ENCODE measurements at regions not wholly inside any gene's neighbourhood (a gene's known extent, or its start where the extent isn't known, plus 50 kb on each side); places are given as distances from the start of the nearest gene placed in this dataset.
"Not testable (repeated sequence)": the region's sequence is repeated elsewhere in the genome, so short reads cannot be mapped to it uniquely, and the experiment has no call there.

- H2AFZ ChIP-seq (ENCODE audit: low read depth, low read length) = no peak overlapping the region
- H3K4me3 ChIP-seq (ENCODE audit: low read length) = no peak overlapping the region
- H3K36me3 ChIP-seq (ENCODE audit: insufficient read depth, low read length) = no peaks in the 10 kb centered on the region
- H3K4me1 ChIP-seq (ENCODE audit: insufficient read depth, low read length) = no peaks in the 10 kb centered on the region
- H3K9me3 ChIP-seq (ENCODE audit: low read length) = no peaks in the 10 kb centered on the region
- H3K27me3 ChIP-seq (ENCODE audit: insufficient read depth, low read length) = no peaks in the 10 kb centered on the region
Measured at GRCh38 chr18:43786893-43787292, 509.6 kb upstream of the SYT4 start.

- not testable (repeated sequence) for H3K36me3 ChIP-seq (ENCODE audit: insufficient read depth, low read length); H3K27me3 ChIP-seq (ENCODE audit: insufficient read depth, low read length); H3K4me1 ChIP-seq (ENCODE audit: insufficient read depth, low read length); H3K9me3 ChIP-seq (ENCODE audit: low read length); H3K4me3 ChIP-seq (ENCODE audit: low read length); H2AFZ ChIP-seq (ENCODE audit: low read depth, low read length)
Measured at GRCh38 chr18:43787721-43788120, 510.4 kb upstream of the SYT4 start.

GRCh38 chr18:43789234-43790000, 512.1 kb upstream of the SYT4 start:
- no peak overlapping the region for H3K4me3 ChIP-seq (ENCODE audit: low read length)
- no peaks in the 10 kb centered on the region for H3K36me3 ChIP-seq (ENCODE audit: insufficient read depth, low read length)
- H3K9me3 ChIP-seq (ENCODE audit: low read length) = no peaks in the 10 kb centered on the region
- no peaks in the 10 kb centered on the region for H3K4me1 ChIP-seq (ENCODE audit: insufficient read depth, low read length)
- no peak overlapping the region for H2AFZ ChIP-seq (ENCODE audit: low read depth, low read length)
- no peaks in the 10 kb centered on the region for H3K27me3 ChIP-seq (ENCODE audit: insufficient read depth, low read length)

- no peaks in the 10 kb centered on the region for H3K27me3 ChIP-seq (ENCODE audit: insufficient read depth, low read length)
- no peaks in the 10 kb centered on the region for H3K4me1 ChIP-seq (ENCODE audit: insufficient read depth, low read length)
- no peak overlapping the region for H2AFZ ChIP-seq (ENCODE audit: low read depth, low read length)
- no peaks in the 10 kb centered on the region for H3K36me3 ChIP-seq (ENCODE audit: insufficient read depth, low read length)
- no peaks in the 10 kb centered on the region for H3K9me3 ChIP-seq (ENCODE audit: low read length)
- no peak overlapping the region for H3K4me3 ChIP-seq (ENCODE audit: low read length)
Measured at GRCh38 chr18:43793910-43794309, 516.6 kb upstream of the SYT4 start.

GRCh38 chr18:43794363-43794762, 517.1 kb upstream of the SYT4 start:
- H3K9me3 ChIP-seq (ENCODE audit: low read length) = no peaks in the 10 kb centered on the region
- H3K4me3 ChIP-seq (ENCODE audit: low read length) = no peak overlapping the region
- H2AFZ ChIP-seq (ENCODE audit: low read depth, low read length) = no peak overlapping the region
- H3K27me3 ChIP-seq (ENCODE audit: insufficient read depth, low read length) = no peaks in the 10 kb centered on the region
- H3K36me3 ChIP-seq (ENCODE audit: insufficient read depth, low read length) = no peaks in the 10 kb centered on the region
- H3K4me1 ChIP-seq (ENCODE audit: insufficient read depth, low read length) = no peaks in the 10 kb centered on the region

GRCh38 chr18:43797347-43797746, 520.1 kb upstream of the SYT4 start:
- Histone ChIP-seq H3K4me3 (ENCODE audit: low read length) (no peak overlapping the region), H3K27me3 (ENCODE audit: insufficient read depth, low read length) (no peaks in the 10 kb centered on the region), H3K9me3 (ENCODE audit: low read length) (no peaks in the 10 kb centered on the region), H3K4me1 (ENCODE audit: insufficient read depth, low read length) (no peaks in the 10 kb centered on the region), H2AFZ (ENCODE audit: low read depth, low read length) (no peak overlapping the region), H3K36me3 (ENCODE audit: insufficient read depth, low read length) (no peaks in the 10 kb centered on the region)

- H3K4me3 ChIP-seq (ENCODE audit: low read length) = no peak overlapping the region
- H3K36me3 ChIP-seq (ENCODE audit: insufficient read depth, low read length) = no peaks in the 10 kb centered on the region
- no peaks in the 10 kb centered on the region for H3K9me3 ChIP-seq (ENCODE audit: low read length)
- no peaks in the 10 kb centered on the region for H3K4me1 ChIP-seq (ENCODE audit: insufficient read depth, low read length)
- no peak overlapping the region for H2AFZ ChIP-seq (ENCODE audit: low read depth, low read length)
- no peaks in the 10 kb centered on the region for H3K27me3 ChIP-seq (ENCODE audit: insufficient read depth, low read length)
Measured at GRCh38 chr18:43800584-43800983, 523.3 kb upstream of the SYT4 start.

- Histone ChIP-seq H3K9me3 (ENCODE audit: low read length) (no peaks in the 10 kb centered on the region), H3K36me3 (ENCODE audit: insufficient read depth, low read length) (no peaks in the 10 kb centered on the region), H3K27me3 (ENCODE audit: insufficient read depth, low read length) (no peaks in the 10 kb centered on the region), H3K4me1 (ENCODE audit: insufficient read depth, low read length) (no peaks in the 10 kb centered on the region), H2AFZ (ENCODE audit: low read depth, low read length) (no peak overlapping the region), H3K4me3 (ENCODE audit: low read length) (no peak overlapping the region)
Measured at GRCh38 chr18:43805646-43806194, 528.4 kb upstream of the SYT4 start.

- H3K4me3 ChIP-seq (ENCODE audit: low read length) = no peak overlapping the region
- no peaks in the 10 kb centered on the region for H3K4me1 ChIP-seq (ENCODE audit: insufficient read depth, low read length)
- H3K9me3 ChIP-seq (ENCODE audit: low read length) = no peaks in the 10 kb centered on the region
- no peak overlapping the region for H2AFZ ChIP-seq (ENCODE audit: low read depth, low read length)
- H3K27me3 ChIP-seq (ENCODE audit: insufficient read depth, low read length) = no peaks in the 10 kb centered on the region
- H3K36me3 ChIP-seq (ENCODE audit: insufficient read depth, low read length) = no peaks in the 10 kb centered on the region
Measured at GRCh38 chr18:43812627-43813026, 535.3 kb upstream of the SYT4 start.

GRCh38 chr18:43819397-43819796, 542.1 kb upstream of the SYT4 start:
- Histone ChIP-seq H3K27me3 (ENCODE audit: insufficient read depth, low read length) (no peaks in the 10 kb centered on the region), H2AFZ (ENCODE audit: low read depth, low read length) (no peak overlapping the region), H3K9me3 (ENCODE audit: low read length) (no peaks in the 10 kb centered on the region), H3K4me1 (ENCODE audit: insufficient read depth, low read length) (peaks cover 3% of the 10 kb centered on the region), H3K36me3 (ENCODE audit: insufficient read depth, low read length) (no peaks in the 10 kb centered on the region), H3K4me3 (ENCODE audit: low read length) (no peak overlapping the region)

- Histone ChIP-seq H3K27me3 (ENCODE audit: insufficient read depth, low read length) (no peaks in the 10 kb centered on the region), H2AFZ (ENCODE audit: low read depth, low read length) (no peak overlapping the region), H3K9me3 (ENCODE audit: low read length) (no peaks in the 10 kb centered on the region), H3K4me3 (ENCODE audit: low read length) (no peak overlapping the region), H3K36me3 (ENCODE audit: insufficient read depth, low read length) (no peaks in the 10 kb centered on the region), H3K4me1 (ENCODE audit: insufficient read depth, low read length) (peaks cover 3% of the 10 kb centered on the region)
Measured at GRCh38 chr18:43819873-43820272, 542.6 kb upstream of the SYT4 start.

GRCh38 chr18:43825768-43826167, 548.5 kb upstream of the SYT4 start:
- H3K4me1 ChIP-seq (ENCODE audit: insufficient read depth, low read length) = peaks cover 13% of the 10 kb centered on the region

GRCh38 chr18:43826215-43826614, 548.9 kb upstream of the SYT4 start:
- H3K27me3 ChIP-seq (ENCODE audit: insufficient read depth, low read length) = no peaks in the 10 kb centered on the region
- H2AFZ ChIP-seq (ENCODE audit: low read depth, low read length) = no peak overlapping the region
- H3K9me3 ChIP-seq (ENCODE audit: low read length) = no peaks in the 10 kb centered on the region
- H3K4me1 ChIP-seq (ENCODE audit: insufficient read depth, low read length) = peaks cover 13% of the 10 kb centered on the region
- no peaks in the 10 kb centered on the region for H3K36me3 ChIP-seq (ENCODE audit: insufficient read depth, low read length)
- H3K4me3 ChIP-seq (ENCODE audit: low read length) = no peak overlapping the region

More at GRCh38 chr18:43825768-43826167, 548.5 kb upstream of the SYT4 start:
- H2AFZ ChIP-seq (ENCODE audit: low read depth, low read length) = no peak overlapping the region
- no peaks in the 10 kb centered on the region for H3K27me3 ChIP-seq (ENCODE audit: insufficient read depth, low read length)
- no peak overlapping the region for H3K4me3 ChIP-seq (ENCODE audit: low read length)
- no peaks in the 10 kb centered on the region for H3K9me3 ChIP-seq (ENCODE audit: low read length)
- H3K36me3 ChIP-seq (ENCODE audit: insufficient read depth, low read length) = no peaks in the 10 kb centered on the region

GRCh38 chr18:43827311-43827710, 550.0 kb upstream of the SYT4 start:
- Histone ChIP-seq H3K36me3 (ENCODE audit: insufficient read depth, low read length) (no peaks in the 10 kb centered on the region), H2AFZ (ENCODE audit: low read depth, low read length) (no peak overlapping the region), H3K9me3 (ENCODE audit: low read length) (no peaks in the 10 kb centered on the region), H3K4me3 (ENCODE audit: low read length) (no peak overlapping the region), H3K27me3 (ENCODE audit: insufficient read depth, low read length) (no peaks in the 10 kb centered on the region), H3K4me1 (ENCODE audit: insufficient read depth, low read length) (peaks cover 13% of the 10 kb centered on the region)
